ENCODE measurements at regions not wholly inside any gene's neighbourhood (a gene's known extent, or its start where the extent isn't known, plus 50 kb on each side); places are given as distances from the start of the nearest gene placed in this dataset.

- TF ChIP-seq SIN3A (IDR thresholded peaks at IDR 0.05; ENCODE audit: borderline replicate concordance, insufficient read depth, low read length) = no peak
- TF ChIP-seq FOXP2 (optimal IDR thresholded peaks at IDR 0.05; ENCODE audit: borderline replicate concordance, extremely low read depth, extremely low read length, insufficient read depth) = no peak
- no peak for TF ChIP-seq POLR2AphosphoS5 (IDR thresholded peaks at IDR 0.05; ENCODE audit: low read depth, low read length)
- TF ChIP-seq TAF1 (IDR thresholded peaks at IDR 0.05; ENCODE audit: borderline replicate concordance, insufficient read depth, low read length) = no peak
- no peak for TF ChIP-seq REST (IDR thresholded peaks at IDR 0.05; ENCODE audit: insufficient read depth in 1 of 2, low read depth in 2 of 2, low read length in 2 of 2)
Observed at GRCh38 chr18:56423626-56424025, 214.8 kb downstream of the TXNL1 start.

GRCh38 chr18:56421647-56422046, 216.7 kb downstream of the TXNL1 start:
- no peak for TF ChIP-seq SIN3A (IDR thresholded peaks at IDR 0.05; ENCODE audit: borderline replicate concordance, insufficient read depth, low read length)
- no peak for TF ChIP-seq POLR2AphosphoS5 (IDR thresholded peaks at IDR 0.05; ENCODE audit: low read depth, low read length)
- no peak for TF ChIP-seq TAF1 (IDR thresholded peaks at IDR 0.05; ENCODE audit: borderline replicate concordance, insufficient read depth, low read length)
- no peak for TF ChIP-seq FOXP2 (optimal IDR thresholded peaks at IDR 0.05; ENCODE audit: borderline replicate concordance, extremely low read depth, extremely low read length, insufficient read depth)
- no peak for TF ChIP-seq REST (IDR thresholded peaks at IDR 0.05; ENCODE audit: insufficient read depth in 1 of 2, low read depth in 2 of 2, low read length in 2 of 2)

- TF ChIP-seq SIN3A (IDR thresholded peaks at IDR 0.05; ENCODE audit: borderline replicate concordance, insufficient read depth, low read length) = no peak
- TF ChIP-seq REST (IDR thresholded peaks at IDR 0.05; ENCODE audit: insufficient read depth in 1 of 2, low read depth in 2 of 2, low read length in 2 of 2) = no peak
- no peak for TF ChIP-seq TAF1 (IDR thresholded peaks at IDR 0.05; ENCODE audit: borderline replicate concordance, insufficient read depth, low read length)
- no peak for TF ChIP-seq FOXP2 (optimal IDR thresholded peaks at IDR 0.05; ENCODE audit: borderline replicate concordance, extremely low read depth, extremely low read length, insufficient read depth)
- no peak for TF ChIP-seq POLR2AphosphoS5 (IDR thresholded peaks at IDR 0.05; ENCODE audit: low read depth, low read length)
Observed at GRCh38 chr18:56414357-56414756, 224.0 kb downstream of the TXNL1 start.

- no peak for TF ChIP-seq FOXP2 (optimal IDR thresholded peaks at IDR 0.05; ENCODE audit: borderline replicate concordance, extremely low read depth, extremely low read length, insufficient read depth)
- TF ChIP-seq REST (IDR thresholded peaks at IDR 0.05; ENCODE audit: insufficient read depth in 1 of 2, low read depth in 2 of 2, low read length in 2 of 2) = no peak
- no peak for TF ChIP-seq TAF1 (IDR thresholded peaks at IDR 0.05; ENCODE audit: borderline replicate concordance, insufficient read depth, low read length)
- TF ChIP-seq SIN3A (IDR thresholded peaks at IDR 0.05; ENCODE audit: borderline replicate concordance, insufficient read depth, low read length) = no peak
- TF ChIP-seq POLR2AphosphoS5 (IDR thresholded peaks at IDR 0.05; ENCODE audit: low read depth, low read length) = no peak
Observed at GRCh38 chr18:56413862-56414261, 224.5 kb downstream of the TXNL1 start.

- no peak for TF ChIP-seq POLR2AphosphoS5 (IDR thresholded peaks at IDR 0.05; ENCODE audit: low read depth, low read length)
- no peak for TF ChIP-seq TAF1 (IDR thresholded peaks at IDR 0.05; ENCODE audit: borderline replicate concordance, insufficient read depth, low read length)
- TF ChIP-seq FOXP2 (optimal IDR thresholded peaks at IDR 0.05; ENCODE audit: borderline replicate concordance, extremely low read depth, extremely low read length, insufficient read depth) = no peak
- no peak for TF ChIP-seq SIN3A (IDR thresholded peaks at IDR 0.05; ENCODE audit: borderline replicate concordance, insufficient read depth, low read length)
- TF ChIP-seq REST (IDR thresholded peaks at IDR 0.05; ENCODE audit: insufficient read depth in 1 of 2, low read depth in 2 of 2, low read length in 2 of 2) = no peak
Observed at GRCh38 chr18:56412951-56413350, 225.4 kb downstream of the TXNL1 start.

All from PFSK-1 (cell line).